HCT116 (cell line): ENCODE measurements at regions not wholly inside any gene's neighbourhood (a gene's known extent, or its start where the extent isn't known, plus 50 kb on each side); places are given as distances from the start of the nearest gene placed in this dataset.

ENCODE experiments used
- ATAC-seq: fragments of 200-7000 bp; cut with Tn5 transposase; 2 replicates; pipeline ENCODE4 v1.9.1; 2020; ENCODE audit warnings: mild to moderate bottlenecking, moderate library complexity
- BruUV-seq: library from RNA; stranded (reverse); fragments of 400-500 nt; replicated peaks from 2 replicates; lab custom pipeline; 2021; lab: Mats Ljungman, UMichigan
- CTCF ChIA-PET: fragments of 300-600 bp; sonication (Branson Sonifier 250); formaldehyde crosslinking; loops from one replicate; lab custom pipeline; 2021; ENCODE audit warnings: antibody characterized with exemption; lab: Charles Lee
- POLR2A ChIA-PET: fragments of 300-600, 350-600 bp; sonication (Branson Sonifier 250); formaldehyde crosslinking; loops from one replicate; lab custom pipeline; 2021; ENCODE audit warnings: antibody characterized with exemption; lab: Charles Lee
- RAD21 ChIA-PET, 2 experiments: fragments of 300-600 bp; sonication (Branson Sonifier 250); formaldehyde crosslinking; loops; one replicate each; lab custom pipeline; 2023; ENCODE audit warnings: low total read pairs in 2 of 2; ENCODE audit not compliant: uncharacterized antibody in 2 of 2, unreplicated experiment in 2 of 2, low non-redundant PET in 1 of 2; lab: Charles Lee
- DNase-seq: peaks from one replicate; pipeline ENCODE4 v3.0.0-alpha.2; 2010; ENCODE audit warnings: low read depth, low spot score
- H2AFZ ChIP-seq: fragments of 200-600 bp; shearing (Covaris generic), sonication (generic); 2 replicates; pipeline ENCODE4 v1.6.1; 2017; ENCODE audit warnings: low read depth, mixed run types, mixed read lengths, antibody characterized with exemption, low read length; ENCODE audit not compliant: poor library complexity, severe bottlenecking
- H3K27ac ChIP-seq: 2 replicates; pipeline ENCODE4 v1.5.1; 2012; ENCODE audit warnings: low read depth, low read length
- H3K27me3 ChIP-seq: fragments of 200-600 bp; sonication (generic); 2 replicates; pipeline ENCODE4 v1.6.1; 2016; ENCODE audit warnings: mixed run types, low read length, mixed read lengths; ENCODE audit not compliant: insufficient read depth
- H3K36me3 ChIP-seq, 2 experiments: fragments of 200-500 bp in 1 of 2; fragments of 200-600 bp in 1 of 2; sonication (Bioruptor generic) in 1 of 2; sonication (generic) in 1 of 2; 2 replicates each; pipeline versions ENCODE4 v1.5.1 to v1.6.1; 2014 to 2016; ENCODE audit warnings: low read length in 2 of 2, inconsistent platforms in 1 of 2, mixed read lengths in 1 of 2, mixed run types in 1 of 2; ENCODE audit not compliant: insufficient read depth in 2 of 2, control insufficient read depth in 1 of 2
- H3K4me1 ChIP-seq, 2 experiments: fragments of 200-600 bp in 1 of 2; sonication (generic) in 1 of 2; 2 replicates each; pipeline versions ENCODE4 v1.5.1 to v1.6.1; 2012 to 2017; ENCODE audit warnings: low read length in 2 of 2, inconsistent platforms in 1 of 2, mild to moderate bottlenecking in 1 of 2, mixed read lengths in 1 of 2, mixed run types in 1 of 2, moderate library complexity in 1 of 2; ENCODE audit not compliant: insufficient read depth in 2 of 2, control insufficient read depth in 1 of 2
- H3K4me2 ChIP-seq: fragments of 200-600 bp; sonication (generic); 2 replicates; pipeline ENCODE4 v1.6.1; 2017; ENCODE audit warnings: mixed run types, low read length, mixed read lengths
- H3K4me3 ChIP-seq, 2 experiments: fragments of 200-600 bp in 1 of 2; sonication (generic) in 1 of 2; replicated peaks in 1 of 2; 2 replicates each; pipeline ENCODE4 v1.5.1; 2011 to 2016; ENCODE audit warnings: low read length in 2 of 2, control low read depth in 1 of 2, low read depth in 1 of 2, mild to moderate bottlenecking in 1 of 2, mixed read lengths in 1 of 2, mixed run types in 1 of 2
- H3K79me2 ChIP-seq: fragments of 200-600 bp; sonication (generic); 2 replicates; pipeline ENCODE4 v1.6.1; 2017; ENCODE audit warnings: mild to moderate bottlenecking, mixed run types, low read length, moderate library complexity, mixed read lengths; ENCODE audit not compliant: insufficient read depth
- H3K9ac ChIP-seq: fragments of 200-600 bp; sonication (generic); 2 replicates; pipeline ENCODE4 v1.6.1; 2016; ENCODE audit warnings: low read length, mixed read lengths
- H3K9me2 ChIP-seq: fragments of 200-600 bp; sonication (generic), shearing (Covaris generic); 2 replicates; pipeline ENCODE4 v1.6.1; 2017; ENCODE audit warnings: mixed run types, mild to moderate bottlenecking, moderate library complexity; ENCODE audit not compliant: insufficient read depth
- H3K9me3 ChIP-seq, 2 experiments: fragments of 200-500 bp in 1 of 2; fragments of 200-600 bp in 1 of 2; sonication (Bioruptor generic) in 1 of 2; sonication (generic) in 1 of 2; 2 replicates each; pipeline ENCODE4 v1.6.1; 2014 to 2017; ENCODE audit warnings: low read length in 2 of 2, mixed read lengths in 2 of 2, inconsistent platforms in 1 of 2, low read depth in 1 of 2, mild to moderate bottlenecking in 1 of 2, mixed run types in 1 of 2, moderate library complexity in 1 of 2; ENCODE audit not compliant: control insufficient read depth in 1 of 2, insufficient read depth in 1 of 2
- H4K20me1 ChIP-seq: fragments of 200-600 bp; sonication (generic), shearing (Covaris generic); 2 replicates; pipeline ENCODE4 v1.6.1; 2017; ENCODE audit warnings: mixed run types, mild to moderate bottlenecking, moderate library complexity; ENCODE audit not compliant: insufficient read depth
- ELF1 ChIP-seq: IDR thresholded peaks from 2 replicates; pipeline ENCODE4 v1.6.1; 2012; ENCODE audit warnings: low read depth, borderline replicate concordance
- RAD21 ChIP-seq: IDR thresholded peaks from 2 replicates; pipeline ENCODE4 v1.6.1; 2012; ENCODE audit warnings: low read depth, mild to moderate bottlenecking
- SIN3A ChIP-seq: IDR thresholded peaks from 2 replicates; pipeline ENCODE4 v1.6.1; 2012; ENCODE audit warnings: low read depth
- SRF ChIP-seq: IDR thresholded peaks from 2 replicates; pipeline ENCODE4 v1.6.1; 2012; ENCODE audit warnings: low read depth
- intact Hi-C: fragments of 100-400 bp; cut with micrococcal nuclease; formaldehyde crosslinking; loops from 2 replicates; pipeline ENCODE4 v1.10.0; 2022
- TF ChIP-seq, protein P1 (sequence below): IDR thresholded peaks from 2 replicates; pipeline ENCODE4 v1.6.1; 2012; ENCODE audit warnings: low read depth

DNA sequence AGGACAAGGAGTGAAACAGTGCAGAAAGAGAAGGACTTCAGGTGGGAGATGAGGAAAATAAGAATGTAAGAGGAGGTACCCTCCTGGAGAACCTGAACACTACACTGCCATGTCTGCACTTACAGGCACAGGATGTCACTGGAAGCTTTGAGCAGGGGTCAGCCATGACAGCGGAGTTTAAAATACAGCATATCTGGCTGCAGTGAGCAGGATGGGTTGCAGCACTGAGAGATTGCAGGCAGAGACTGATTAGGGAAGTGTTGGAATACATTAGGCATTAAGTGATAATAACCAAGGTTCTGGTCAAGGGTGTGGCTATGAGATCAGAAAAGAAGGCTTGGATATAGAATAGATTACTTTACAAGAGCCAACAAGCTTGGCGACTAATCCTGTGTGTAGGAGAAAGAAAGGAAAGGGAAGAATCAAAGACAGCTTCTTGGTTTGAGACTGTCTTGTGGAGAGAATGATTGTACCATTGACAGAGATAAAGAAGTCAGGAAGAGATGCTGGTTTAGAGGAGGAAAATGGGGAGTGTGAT is 171.1 kb upstream of the RBMS1 start:
- no peak overlapping the region for H3K9ac ChIP-seq
- H3K9me2 ChIP-seq = no peaks in the 10 kb centered on the region
- H3K4me3 ChIP-seq = no peak overlapping the region
- no peaks in the 10 kb centered on the region for H3K79me2 ChIP-seq
- H3K27me3 ChIP-seq = no peaks in the 10 kb centered on the region
- intact Hi-C loops = no loop called here
- H4K20me1 ChIP-seq = no peaks in the 10 kb centered on the region
- H3K9me3 ChIP-seq = no peaks in the 10 kb centered on the region
- CTCF ChIA-PET = no interaction called here
- no peak for ATAC-seq
- no peak for TF ChIP-seq SRF
- no peak for TF ChIP-seq RAD21
- TF ChIP-seq SIN3A = no peak
- TF ChIP-seq ELF1 = no peak
- TF ChIP-seq, protein P1, sequence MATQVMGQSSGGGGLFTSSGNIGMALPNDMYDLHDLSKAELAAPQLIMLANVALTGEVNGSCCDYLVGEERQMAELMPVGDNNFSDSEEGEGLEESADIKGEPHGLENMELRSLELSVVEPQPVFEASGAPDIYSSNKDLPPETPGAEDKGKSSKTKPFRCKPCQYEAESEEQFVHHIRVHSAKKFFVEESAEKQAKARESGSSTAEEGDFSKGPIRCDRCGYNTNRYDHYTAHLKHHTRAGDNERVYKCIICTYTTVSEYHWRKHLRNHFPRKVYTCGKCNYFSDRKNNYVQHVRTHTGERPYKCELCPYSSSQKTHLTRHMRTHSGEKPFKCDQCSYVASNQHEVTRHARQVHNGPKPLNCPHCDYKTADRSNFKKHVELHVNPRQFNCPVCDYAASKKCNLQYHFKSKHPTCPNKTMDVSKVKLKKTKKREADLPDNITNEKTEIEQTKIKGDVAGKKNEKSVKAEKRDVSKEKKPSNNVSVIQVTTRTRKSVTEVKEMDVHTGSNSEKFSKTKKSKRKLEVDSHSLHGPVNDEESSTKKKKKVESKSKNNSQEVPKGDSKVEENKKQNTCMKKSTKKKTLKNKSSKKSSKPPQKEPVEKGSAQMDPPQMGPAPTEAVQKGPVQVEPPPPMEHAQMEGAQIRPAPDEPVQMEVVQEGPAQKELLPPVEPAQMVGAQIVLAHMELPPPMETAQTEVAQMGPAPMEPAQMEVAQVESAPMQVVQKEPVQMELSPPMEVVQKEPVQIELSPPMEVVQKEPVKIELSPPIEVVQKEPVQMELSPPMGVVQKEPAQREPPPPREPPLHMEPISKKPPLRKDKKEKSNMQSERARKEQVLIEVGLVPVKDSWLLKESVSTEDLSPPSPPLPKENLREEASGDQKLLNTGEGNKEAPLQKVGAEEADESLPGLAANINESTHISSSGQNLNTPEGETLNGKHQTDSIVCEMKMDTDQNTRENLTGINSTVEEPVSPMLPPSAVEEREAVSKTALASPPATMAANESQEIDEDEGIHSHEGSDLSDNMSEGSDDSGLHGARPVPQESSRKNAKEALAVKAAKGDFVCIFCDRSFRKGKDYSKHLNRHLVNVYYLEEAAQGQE = no peak
- TF ChIP-seq, all 23 proteins: peak for 0
- ChIA-PET POLR2A (no interaction called here), RAD21 (no interaction called here)
- no peak overlapping the region for H3K27ac ChIP-seq
- H3K36me3 ChIP-seq = no peaks in the 10 kb centered on the region
- H3K4me1 ChIP-seq = peaks cover 16 to 24% of the 10 kb centered on the region in 2 experiments; a peak in 3 of 4 replicates
- peak overlapping the region; percentile 52 for H2AFZ ChIP-seq
- no peak for DNase-seq
- no peak overlapping the region for H3K4me2 ChIP-seq
- no TSS peak for BruUV-seq
